Tibial nerve (tissue), 4 donors: ENCODE measurements at regions not wholly inside any gene's neighbourhood (a gene's known extent, or its start where the extent isn't known, plus 50 kb on each side); places are given as distances from the start of the nearest gene placed in this dataset.
"Not testable (repeated sequence)": the region's sequence is repeated elsewhere in the genome, so short reads cannot be mapped to it uniquely, and the experiment has no call there.

Experiments
- DNase-seq, 2 donors: peaks; one replicate each; pipeline ENCODE4 v3.0.0-alpha.2; 2019; ENCODE audit warnings: low spot score in 2 of 2
- H3K27ac ChIP-seq, 4 donors: fragments of 200-600 bp; sonication (generic) in 3 of 4; one replicate each; pipeline ENCODE4 v1.5.1; 2017 to 2019; ENCODE audit warnings: mild to moderate bottlenecking in 1 of 4
- H3K27me3 ChIP-seq, 2 donors: fragments of 200-600 bp; sonication (generic) in 1 of 2; one replicate each; pipeline versions ENCODE4 v1.5.1 to v1.6.0; 2017 to 2019
- H3K36me3 ChIP-seq, 3 donors: fragments of 200-600 bp; sonication (generic); one replicate each; pipeline ENCODE4 v1.5.1; 2018 to 2019
- H3K4me1 ChIP-seq, 4 donors: fragments of 200-600 bp; sonication (generic) in 3 of 4; one replicate each; pipeline ENCODE4 v1.5.1; 2017 to 2019
- H3K4me3 ChIP-seq, 4 donors: fragments of 200-600 bp; sonication (generic) in 3 of 4; one replicate each; pipeline ENCODE4 v1.5.1; 2017 to 2019; ENCODE audit warnings: mild to moderate bottlenecking in 1 of 4, moderate library complexity in 1 of 4
- H3K9me3 ChIP-seq, 4 donors: fragments of 200-600 bp; sonication (generic) in 3 of 4; one replicate each; pipeline ENCODE4 v1.5.1; 2017 to 2019
- EP300 ChIP-seq, 2 donors: sonication (generic); formaldehyde crosslinking; IDR thresholded peaks; one replicate each; pipeline ENCODE4 v1.6.1; 2017; ENCODE audit warnings: antibody characterized with exemption in 2 of 2, mild to moderate bottlenecking in 1 of 2
- POLR2A ChIP-seq, 2 donors: fragments of 450-650 bp; IDR thresholded peaks; one replicate each; pipeline ENCODE4 v1.6.1; 2017; ENCODE audit warnings: antibody characterized with exemption in 2 of 2, mild to moderate bottlenecking in 2 of 2, moderate library complexity in 2 of 2
- WGBS, 2 donors: methylation state at CpG; one replicate each; pipeline ENCODE4 v1.1.5; 2018; 5-methylcytosine and 5-hydroxymethylcytosine counted together
- TF ChIP-seq, protein P1 (sequence below), 5 experiments: fragments of 200-600 bp in 3 of 5; fragments of 450-650 bp in 2 of 5; sonication (generic) in 3 of 5; IDR thresholded peaks; one replicate each; pipeline ENCODE4 v1.5.1; 2016 to 2019; ENCODE audit warnings: antibody characterized with exemption in 5 of 5, mild to moderate bottlenecking in 3 of 5, moderate library complexity in 2 of 5

DNA sequence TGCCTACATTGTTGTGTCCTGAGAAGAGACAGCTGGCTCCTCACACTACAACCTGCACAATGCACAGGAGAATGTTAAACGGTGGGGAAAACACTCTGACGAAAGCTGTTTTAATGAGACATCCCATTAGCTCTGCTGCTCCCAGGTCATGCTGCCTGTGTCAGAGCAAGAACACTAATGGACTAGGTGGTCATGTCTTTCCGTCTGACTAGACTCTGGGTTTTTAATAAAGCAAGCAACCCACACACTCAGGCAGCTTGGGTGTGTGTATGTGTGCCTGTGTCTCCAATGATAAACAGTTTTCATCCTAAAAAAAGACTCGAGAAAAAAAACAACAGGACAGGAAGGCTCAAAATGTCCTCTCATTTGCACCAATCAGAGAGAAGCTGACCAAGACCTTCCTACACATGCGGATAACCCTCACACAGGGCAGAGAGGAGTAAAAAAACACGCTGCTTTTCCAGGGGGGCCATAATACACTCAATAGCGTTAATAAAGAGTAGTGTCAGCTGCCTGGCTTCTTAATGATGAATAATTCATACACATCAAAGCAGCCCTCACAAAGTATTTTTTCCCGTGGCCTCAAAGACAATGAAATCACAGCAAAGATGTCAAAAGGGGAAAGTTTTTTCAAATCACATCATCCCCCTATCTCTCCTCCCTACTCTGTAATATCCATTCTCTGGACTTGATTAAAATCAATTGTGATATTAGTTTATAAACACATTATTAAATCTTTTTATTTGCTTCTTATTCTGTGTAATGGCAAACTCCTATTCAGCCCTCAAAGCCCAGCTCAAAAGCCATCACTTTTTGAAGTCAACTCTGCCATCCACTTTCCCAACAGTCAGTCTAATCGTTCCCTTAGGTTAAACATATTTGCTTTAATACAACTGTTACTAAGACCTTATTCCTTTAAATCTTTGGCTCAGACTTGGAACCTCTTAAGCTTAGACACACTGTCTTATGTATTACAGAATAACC is 244.2 kb upstream of the CDH11 start:
- H3K4me1 ChIP-seq = no peaks in the 10 kb centered on the region
- 68 to 78% methylated on average over 9 of the region's 9 CpGs for WGBS, 2 donors
- no peak overlapping the region for H3K27ac ChIP-seq
- no peak overlapping the region for H3K4me3 ChIP-seq
- no peaks in the 10 kb centered on the region for H3K36me3 ChIP-seq
- H3K9me3 ChIP-seq = no peaks in the 10 kb centered on the region
- TF ChIP-seq POLR2A (IDR thresholded peaks at IDR 0.05) (no peak), EP300 (IDR thresholded peaks at IDR 0.05) (no peak)
- TF ChIP-seq, protein P1, sequence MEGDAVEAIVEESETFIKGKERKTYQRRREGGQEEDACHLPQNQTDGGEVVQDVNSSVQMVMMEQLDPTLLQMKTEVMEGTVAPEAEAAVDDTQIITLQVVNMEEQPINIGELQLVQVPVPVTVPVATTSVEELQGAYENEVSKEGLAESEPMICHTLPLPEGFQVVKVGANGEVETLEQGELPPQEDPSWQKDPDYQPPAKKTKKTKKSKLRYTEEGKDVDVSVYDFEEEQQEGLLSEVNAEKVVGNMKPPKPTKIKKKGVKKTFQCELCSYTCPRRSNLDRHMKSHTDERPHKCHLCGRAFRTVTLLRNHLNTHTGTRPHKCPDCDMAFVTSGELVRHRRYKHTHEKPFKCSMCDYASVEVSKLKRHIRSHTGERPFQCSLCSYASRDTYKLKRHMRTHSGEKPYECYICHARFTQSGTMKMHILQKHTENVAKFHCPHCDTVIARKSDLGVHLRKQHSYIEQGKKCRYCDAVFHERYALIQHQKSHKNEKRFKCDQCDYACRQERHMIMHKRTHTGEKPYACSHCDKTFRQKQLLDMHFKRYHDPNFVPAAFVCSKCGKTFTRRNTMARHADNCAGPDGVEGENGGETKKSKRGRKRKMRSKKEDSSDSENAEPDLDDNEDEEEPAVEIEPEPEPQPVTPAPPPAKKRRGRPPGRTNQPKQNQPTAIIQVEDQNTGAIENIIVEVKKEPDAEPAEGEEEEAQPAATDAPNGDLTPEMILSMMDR (IDR thresholded peaks at IDR 0.05) = no peak
- H3K27me3 ChIP-seq = no peaks in the 10 kb centered on the region
- DNase-seq = no peak

DNA sequence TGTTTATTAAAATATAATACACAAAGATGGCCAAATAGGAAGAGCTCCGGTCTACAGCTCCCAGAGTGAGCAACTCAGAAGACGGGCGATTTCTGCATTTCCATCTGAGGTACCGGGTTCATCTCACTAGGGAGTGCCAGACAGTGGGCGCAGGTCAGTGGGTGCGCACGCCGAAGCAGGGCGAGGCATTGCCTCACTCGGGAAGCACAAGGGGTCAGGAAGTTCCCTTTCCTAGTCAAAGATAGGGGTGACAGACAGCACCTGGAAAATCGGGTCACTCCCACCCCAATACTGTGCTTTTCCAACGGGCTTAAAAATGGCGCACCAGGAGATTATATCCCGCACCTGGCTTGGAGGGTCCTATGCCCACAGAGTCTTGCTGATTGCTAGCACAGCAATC is 234.9 kb upstream of the CDH11 start:
- H3K36me3 ChIP-seq, H3K4me1 ChIP-seq, H3K4me3 ChIP-seq, H3K27ac ChIP-seq, DNase-seq, H3K9me3 ChIP-seq, H3K27me3 ChIP-seq: not testable (repeated sequence)
- WGBS, 2 donors = 95 to 96% methylated on average over 14 of the region's 14 CpGs

DNA sequence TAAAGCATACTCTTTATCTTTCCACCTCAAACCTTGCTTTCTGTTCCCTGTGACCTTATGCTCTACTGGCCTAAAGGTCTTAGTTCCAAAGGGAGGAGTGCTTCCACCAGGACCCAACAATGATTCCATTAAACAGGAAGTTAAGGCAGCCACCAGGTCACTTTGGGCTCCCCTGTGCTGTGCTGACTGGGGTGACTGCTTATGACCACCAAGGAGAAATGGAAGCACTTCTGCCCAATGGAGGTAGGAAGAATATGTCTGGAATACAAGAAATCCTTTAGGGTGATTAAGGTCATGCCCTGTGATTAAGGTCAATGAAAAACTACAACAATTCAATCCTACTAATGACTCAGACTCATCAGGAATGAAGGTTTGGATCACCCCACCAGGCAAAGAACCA is 233.8 kb upstream of the CDH11 start:
- no peak for DNase-seq
- TF ChIP-seq POLR2A (IDR thresholded peaks at IDR 0.05) (no peak), EP300 (IDR thresholded peaks at IDR 0.05) (no peak)
- TF ChIP-seq, protein P1 (IDR thresholded peaks at IDR 0.05) = no peak
- no peak overlapping the region for H3K27ac ChIP-seq
- no peak overlapping the region for H3K4me3 ChIP-seq
- H3K9me3 ChIP-seq = peaks cover 0 to 5% (median 0%) of the 10 kb centered on the region in 4 donors
- no peaks in the 10 kb centered on the region for H3K27me3 ChIP-seq
- H3K4me1 ChIP-seq = no peaks in the 10 kb centered on the region
- H3K36me3 ChIP-seq = no peaks in the 10 kb centered on the region

DNA sequence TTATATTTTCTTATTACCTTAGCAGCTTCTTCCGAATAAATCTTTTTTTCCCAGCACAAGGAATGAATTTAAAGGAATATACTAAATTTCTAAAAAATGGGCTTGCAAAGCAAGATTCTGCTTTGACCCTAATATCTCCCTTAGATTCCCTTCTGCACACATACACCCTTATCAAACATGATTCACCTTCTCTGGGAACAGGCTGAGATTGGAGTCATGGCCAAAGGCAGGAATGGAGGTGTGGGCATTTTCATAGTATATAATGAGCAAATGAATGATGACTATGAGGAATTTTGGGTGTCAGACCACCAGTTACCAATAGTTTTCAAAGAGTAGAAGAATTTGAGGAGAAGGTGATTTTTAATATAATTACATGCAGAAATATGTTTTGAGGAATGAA is 231.3 kb upstream of the CDH11 start:
- 86 to 95% methylated on average over 1 of the region's 1 CpG for WGBS, 2 donors
- no peaks in the 10 kb centered on the region for H3K4me1 ChIP-seq
- no peak overlapping the region for H3K4me3 ChIP-seq
- no peaks in the 10 kb centered on the region for H3K27me3 ChIP-seq
- peaks cover 0 to 5% (median 0%) of the 10 kb centered on the region in 4 donors for H3K9me3 ChIP-seq
- H3K36me3 ChIP-seq = no peaks in the 10 kb centered on the region
- TF ChIP-seq, protein P1 (IDR thresholded peaks at IDR 0.05) = no peak
- TF ChIP-seq POLR2A (IDR thresholded peaks at IDR 0.05) (no peak), EP300 (IDR thresholded peaks at IDR 0.05) (no peak)
- DNase-seq = no peak
- no peak overlapping the region for H3K27ac ChIP-seq

DNA sequence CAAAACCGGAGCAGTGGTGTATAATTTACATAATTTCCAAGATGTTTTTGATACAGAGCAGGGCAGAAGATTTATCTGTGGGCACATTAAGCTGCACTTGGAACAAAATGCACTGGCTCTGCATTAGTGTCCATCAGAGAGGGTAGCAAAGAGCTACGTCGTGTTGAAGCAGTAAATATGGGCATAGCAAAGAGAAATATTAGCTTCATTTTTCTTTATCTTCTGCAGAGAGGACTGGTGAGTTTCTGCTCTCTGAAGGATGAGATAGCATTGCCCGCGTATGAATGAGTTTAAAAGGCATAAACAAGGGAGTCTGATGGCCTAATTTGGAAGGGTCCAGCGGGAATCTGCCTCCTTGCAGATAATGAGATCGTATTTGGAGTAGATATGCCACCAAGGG is 227.8 kb upstream of the CDH11 start:
- H3K4me1 ChIP-seq = no peaks in the 10 kb centered on the region
- no peaks in the 10 kb centered on the region for H3K27me3 ChIP-seq
- H3K4me3 ChIP-seq = no peak overlapping the region
- H3K27ac ChIP-seq = no peak overlapping the region
- H3K36me3 ChIP-seq = no peaks in the 10 kb centered on the region
- WGBS, 2 donors = 68 to 79% methylated on average over 7 of the region's 7 CpGs
- TF ChIP-seq EP300 (IDR thresholded peaks at IDR 0.05) (no peak), POLR2A (IDR thresholded peaks at IDR 0.05) (no peak)
- TF ChIP-seq, protein P1 (IDR thresholded peaks at IDR 0.05) = no peak
- H3K9me3 ChIP-seq = no peaks in the 10 kb centered on the region
- no peak for DNase-seq
